ENCODE measurements at regions not wholly inside any gene's neighbourhood (a gene's known extent, or its start where the extent isn't known, plus 50 kb on each side); places are given as distances from the start of the nearest gene placed in this dataset.
A peak's percentile ranks its signal among the peaks of the same experiment; 100 is the strongest.

DNA sequence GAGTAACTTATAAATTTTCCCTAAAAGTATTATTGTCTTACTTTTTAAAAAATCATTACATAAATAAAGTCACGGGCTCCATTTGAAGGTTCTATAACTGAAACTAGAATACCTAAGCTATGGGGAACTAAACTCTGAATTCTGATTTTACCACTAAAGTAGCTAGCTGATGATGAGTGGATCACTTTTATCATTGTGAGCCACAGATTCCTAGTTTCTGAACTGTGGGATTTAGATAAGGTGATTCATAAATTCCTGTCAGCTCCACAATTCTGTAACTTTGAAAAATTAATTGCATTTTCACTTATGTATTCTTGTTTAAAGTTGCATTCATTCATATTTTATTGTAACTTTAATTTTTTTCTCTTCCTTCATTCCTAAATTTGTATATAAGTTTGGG lies 540.9 kb downstream of the GBA3 start:
- no peak for DNase-seq
- H3K27ac Mint-ChIP-seq, result peak overlapping the region in 2 of 3 experiments; percentile 47 to 60; a peak in 3 of 7 replicates
- Histone ChIP-seq H3K4ac (ENCODE audit: low read depth, low read length) (no peak overlapping the region), H3K23ac (ENCODE audit: insufficient read length, low read depth, low read length) (no peak overlapping the region), H3K4me1 (ENCODE audit: insufficient read depth, low read length) (peaks cover 10% of the 10 kb centered on the region; the same call in 1 of the 2 replicates), H3K23me2 (ENCODE audit: insufficient read length, low read depth, low read length, poor library complexity, severe bottlenecking) (no peaks in the 10 kb centered on the region), H3K9ac (ENCODE audit: extremely low read depth, insufficient read length, low read length) (no peak overlapping the region), H3K9me3 (ENCODE audit: control insufficient read depth, low read depth, low read length) (no peaks in the 10 kb centered on the region), H2AK5ac (ENCODE audit: insufficient read length, low read length) (no peak overlapping the region), H3K14ac (ENCODE audit: insufficient read depth, low read length) (no peak overlapping the region), H2BK12ac (ENCODE audit: insufficient read length, low read depth, low read length) (no peak overlapping the region), H2BK5ac (ENCODE audit: insufficient read length, low read length) (no peak overlapping the region), H3K27ac (ENCODE audit: insufficient read length, low read depth, low read length) (no peak overlapping the region), H3K79me1 (ENCODE audit: insufficient read depth, low read depth, low read length, poor library complexity, severe bottlenecking) (no peaks in the 10 kb centered on the region), H3K79me2 (ENCODE audit: insufficient read depth, low read length) (no peaks in the 10 kb centered on the region), H2BK120ac (ENCODE audit: low read depth, low read length, poor library complexity, severe bottlenecking) (no peak overlapping the region), H3K18ac (ENCODE audit: insufficient read length, low read depth, low read length) (no peak overlapping the region), H4K91ac (ENCODE audit: insufficient read length, low read depth, low read length) (no peak overlapping the region), H2BK15ac (ENCODE audit: low read depth, low read length) (no peak overlapping the region), H3T11ph (ENCODE audit: low read length) (no peak overlapping the region), H3K27me3 (ENCODE audit: insufficient read depth, low read length) (no peaks in the 10 kb centered on the region), H3K56ac (ENCODE audit: insufficient read length, low read depth, low read length) (no peak overlapping the region), H2AFZ (ENCODE audit: low read length) (no peak overlapping the region), H3K4me2 (ENCODE audit: insufficient read depth, insufficient read length, low read length) (no peak overlapping the region), H2BK20ac (ENCODE audit: low read depth, low read length, poor library complexity, severe bottlenecking) (no peak overlapping the region), H4K5ac (ENCODE audit: insufficient read length, low read depth, low read length) (no peak overlapping the region), H4K8ac (replicated peaks; ENCODE audit: insufficient read length, low read depth, low read length) (no peak overlapping the region), H4K20me1 (ENCODE audit: control insufficient read depth, insufficient read depth, insufficient read length) (no peaks in the 10 kb centered on the region)
- no CpG with 5 or more reads among the region's 1 CpG for WGBS (ENCODE audit: extremely low coverage, insufficient read length, low lambda C conversion rate)
- TF ChIP-seq, protein P1, sequence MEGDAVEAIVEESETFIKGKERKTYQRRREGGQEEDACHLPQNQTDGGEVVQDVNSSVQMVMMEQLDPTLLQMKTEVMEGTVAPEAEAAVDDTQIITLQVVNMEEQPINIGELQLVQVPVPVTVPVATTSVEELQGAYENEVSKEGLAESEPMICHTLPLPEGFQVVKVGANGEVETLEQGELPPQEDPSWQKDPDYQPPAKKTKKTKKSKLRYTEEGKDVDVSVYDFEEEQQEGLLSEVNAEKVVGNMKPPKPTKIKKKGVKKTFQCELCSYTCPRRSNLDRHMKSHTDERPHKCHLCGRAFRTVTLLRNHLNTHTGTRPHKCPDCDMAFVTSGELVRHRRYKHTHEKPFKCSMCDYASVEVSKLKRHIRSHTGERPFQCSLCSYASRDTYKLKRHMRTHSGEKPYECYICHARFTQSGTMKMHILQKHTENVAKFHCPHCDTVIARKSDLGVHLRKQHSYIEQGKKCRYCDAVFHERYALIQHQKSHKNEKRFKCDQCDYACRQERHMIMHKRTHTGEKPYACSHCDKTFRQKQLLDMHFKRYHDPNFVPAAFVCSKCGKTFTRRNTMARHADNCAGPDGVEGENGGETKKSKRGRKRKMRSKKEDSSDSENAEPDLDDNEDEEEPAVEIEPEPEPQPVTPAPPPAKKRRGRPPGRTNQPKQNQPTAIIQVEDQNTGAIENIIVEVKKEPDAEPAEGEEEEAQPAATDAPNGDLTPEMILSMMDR (conservative IDR thresholded peaks at IDR 0.05), result no peak
- no peak overlapping the region for H3K4me3 Mint-ChIP-seq
- peaks cover 20 to 26% of the 10 kb centered on the region in 2 experiments for H3K4me1 Mint-ChIP-seq
- H3K27me3 Mint-ChIP-seq (ENCODE audit: low read depth), result no peaks in the 10 kb centered on the region
- H3K36me3 Mint-ChIP-seq (ENCODE audit: insufficient read depth in 1 of 3, low read depth in 3 of 3), result no peaks in the 10 kb centered on the region
- no peaks in the 10 kb centered on the region for H3K9me3 Mint-ChIP-seq
